DMS79 (cell line): ENCODE measurements at regions not wholly inside any gene's neighbourhood (a gene's known extent, or its start where the extent isn't known, plus 50 kb on each side); places are given as distances from the start of the nearest gene placed in this dataset.

Experiments used
- DNase-seq: peaks from one replicate; lab custom pipeline; 2025; lab: John Stamatoyannopoulos, UW

- no peak for DNase-seq
Observed at GRCh38 chr7:386385-386784, 96.4 kb downstream of the FOXL3 start.

- DNase-seq, result no peak
Observed at GRCh38 chr7:387132-388022, 97.4 kb downstream of the FOXL3 start.

- peak; percentile 14 for DNase-seq
Observed at GRCh38 chr7:388023-388960, 98.3 kb downstream of the FOXL3 start.

GRCh38 chr7:388961-389701, 99.2 kb downstream of the FOXL3 start:
- no peak for DNase-seq

- no peak for DNase-seq
Observed at GRCh38 chr7:389911-390601, 100.1 kb downstream of the FOXL3 start.

GRCh38 chr7:390761-391410, 100.9 kb downstream of the FOXL3 start:
- DNase-seq, result no peak

GRCh38 chr7:391411-391951, 101.5 kb downstream of the FOXL3 start:
- no peak for DNase-seq

- DNase-seq, result no peak
Observed at GRCh38 chr7:391961-392524, 102.1 kb downstream of the FOXL3 start.

- DNase-seq, result no peak
Observed at GRCh38 chr7:392822-393221, 102.9 kb downstream of the FOXL3 start.

GRCh38 chr7:395643-396042, 105.7 kb downstream of the FOXL3 start:
- DNase-seq, result no peak

GRCh38 chr7:398888-399287, 108.9 kb downstream of the FOXL3 start:
- DNase-seq, result no peak

GRCh38 chr7:400901-401485, 111.0 kb downstream of the FOXL3 start:
- DNase-seq, result no peak

GRCh38 chr7:401495-401894, 111.5 kb downstream of the FOXL3 start:
- DNase-seq, result no peak

- DNase-seq, result no peak
Observed at GRCh38 chr7:404812-405488, 114.7 kb downstream of the PDGFA start.

- no peak for DNase-seq
Observed at GRCh38 chr7:405489-406211, 114.0 kb downstream of the PDGFA start.

GRCh38 chr7:407721-408539, 111.7 kb downstream of the PDGFA start:
- DNase-seq, result no peak

- no peak for DNase-seq
Observed at GRCh38 chr7:408751-409311, 110.8 kb downstream of the PDGFA start.
